ACC112 (cell line): ENCODE measurements at regions not wholly inside any gene's neighbourhood (a gene's known extent, or its start where the extent isn't known, plus 50 kb on each side); places are given as distances from the start of the nearest gene placed in this dataset.

Experiments used
- H2AFZ ChIP-seq: fragments of 200-600 bp; sonication (generic); one replicate; pipeline ENCODE4 v1.6.0; 2017; ENCODE audit warnings: antibody characterized with exemption, low read length; ENCODE audit not compliant: unreplicated experiment
- H3K27ac ChIP-seq: fragments of 200-600 bp; sonication (generic); 2 replicates; pipeline ENCODE4 v1.5.1; 2014; ENCODE audit warnings: low read depth, mild to moderate bottlenecking, antibody characterized with exemption, low read length, moderate library complexity
- H3K27me3 ChIP-seq: fragments of 200-600 bp; sonication (generic); 2 replicates; pipeline ENCODE4 v1.6.1; 2014; ENCODE audit warnings: mild to moderate bottlenecking, antibody characterized with exemption, low read length, moderate library complexity, mixed read lengths; ENCODE audit not compliant: insufficient read depth
- H3K36me3 ChIP-seq: fragments of 200-600 bp; sonication (generic); 2 replicates; pipeline ENCODE4 v1.6.1; 2016; ENCODE audit warnings: mild to moderate bottlenecking, antibody characterized with exemption, low read length, moderate library complexity, mixed read lengths; ENCODE audit not compliant: insufficient read depth
- H3K4me1 ChIP-seq: fragments of 200-600 bp; sonication (generic); one replicate; pipeline ENCODE4 v1.6.1; 2016; ENCODE audit warnings: low read length, mixed read lengths; ENCODE audit not compliant: insufficient read depth, unreplicated experiment, control insufficient read depth
- H3K4me3 ChIP-seq: fragments of 200-600 bp; sonication (generic); 2 replicates; pipeline ENCODE4 v1.5.1; 2014; ENCODE audit warnings: mild to moderate bottlenecking, low read depth, low read length
- H3K79me2 ChIP-seq: fragments of 200-600 bp; sonication (generic); one replicate; pipeline ENCODE4 v1.6.0; 2016; ENCODE audit warnings: low read length; ENCODE audit not compliant: control insufficient read depth, unreplicated experiment, insufficient read depth

- Histone ChIP-seq H3K4me3 (no peak overlapping the region), H3K36me3 (no peaks in the 10 kb centered on the region), H3K79me2 (no peaks in the 10 kb centered on the region), H3K27ac (no peak overlapping the region), H2AFZ (no peak overlapping the region), H3K4me1 (peaks cover 12% of the 10 kb centered on the region), H3K27me3 (no peaks in the 10 kb centered on the region)
These were observed 488.5 kb upstream of the ANKRD30A start for GRCh38 chr10:36636879-36637278.

GRCh38 chr10:36636285-36636839 lies 489.0 kb upstream of the ANKRD30A start:
- Histone ChIP-seq H3K36me3 (no peaks in the 10 kb centered on the region), H3K4me3 (no peak overlapping the region)

GRCh38 chr10:36634916-36635315 lies 490.5 kb upstream of the ANKRD30A start:
- Histone ChIP-seq H3K79me2 (no peaks in the 10 kb centered on the region), H3K4me1 (peaks cover 12% of the 10 kb centered on the region), H2AFZ (peak overlapping the region; percentile 53), H3K4me3 (peak overlapping the region; percentile 7; the same call in 1 of the 2 replicates), H3K36me3 (no peaks in the 10 kb centered on the region), H3K27ac (no peak overlapping the region), H3K27me3 (no peaks in the 10 kb centered on the region)

More at GRCh38 chr10:36636285-36636839, 489.0 kb upstream of the ANKRD30A start:
- Histone ChIP-seq H3K27ac (no peak overlapping the region), H3K4me1 (peaks cover 12% of the 10 kb centered on the region), H2AFZ (no peak overlapping the region), H3K79me2 (no peaks in the 10 kb centered on the region), H3K27me3 (no peaks in the 10 kb centered on the region)

GRCh38 chr10:36630267-36630666 lies 495.1 kb upstream of the ANKRD30A start:
- Histone ChIP-seq H2AFZ (no peak overlapping the region), H3K36me3 (no peaks in the 10 kb centered on the region), H3K4me1 (peaks cover 10% of the 10 kb centered on the region), H3K4me3 (no peak overlapping the region), H3K27ac (no peak overlapping the region), H3K79me2 (no peaks in the 10 kb centered on the region), H3K27me3 (no peaks in the 10 kb centered on the region)

GRCh38 chr10:36629476-36629875 lies 495.9 kb upstream of the ANKRD30A start:
- Histone ChIP-seq H3K36me3 (no peaks in the 10 kb centered on the region), H3K27me3 (no peaks in the 10 kb centered on the region), H3K4me3 (no peak overlapping the region), H3K27ac (no peak overlapping the region), H2AFZ (no peak overlapping the region), H3K79me2 (no peaks in the 10 kb centered on the region), H3K4me1 (peaks cover 2% of the 10 kb centered on the region)

- H3K27ac ChIP-seq: no peak overlapping the region
- H3K27me3 ChIP-seq: no peaks in the 10 kb centered on the region
- no peak overlapping the region for H2AFZ ChIP-seq
- no peak overlapping the region for H3K4me3 ChIP-seq
- no peaks in the 10 kb centered on the region for H3K36me3 ChIP-seq
- no peaks in the 10 kb centered on the region for H3K79me2 ChIP-seq
- peaks cover 5% of the 10 kb centered on the region for H3K4me1 ChIP-seq
These were observed 500.8 kb upstream of the ANKRD30A start for GRCh38 chr10:36624551-36625100.

GRCh38 chr10:36621346-36621745 lies 504.1 kb upstream of the ANKRD30A start:
- Histone ChIP-seq H3K27ac (no peak overlapping the region), H2AFZ (no peak overlapping the region), H3K4me3 (peak overlapping the region; percentile 14; the same call in 1 of the 2 replicates), H3K4me1 (peaks cover 5% of the 10 kb centered on the region), H3K36me3 (no peaks in the 10 kb centered on the region), H3K79me2 (no peaks in the 10 kb centered on the region), H3K27me3 (no peaks in the 10 kb centered on the region)

- H3K4me1 ChIP-seq: peaks cover 16% of the 10 kb centered on the region
- H3K36me3 ChIP-seq: no peaks in the 10 kb centered on the region
- no peak overlapping the region for H3K4me3 ChIP-seq
- H3K79me2 ChIP-seq: no peaks in the 10 kb centered on the region
- H3K27ac ChIP-seq: no peak overlapping the region
- H3K27me3 ChIP-seq: no peaks in the 10 kb centered on the region
- no peak overlapping the region for H2AFZ ChIP-seq
These were observed 513.0 kb upstream of the ANKRD30A start for GRCh38 chr10:36612436-36612835.

GRCh38 chr10:36608866-36609265 lies 516.5 kb upstream of the ANKRD30A start:
- H3K27me3 ChIP-seq: no peaks in the 10 kb centered on the region
- H3K4me3 ChIP-seq: peak overlapping the region; percentile 29; the same call in 1 of the 2 replicates
- H3K4me1 ChIP-seq: peaks cover 28% of the 10 kb centered on the region
- H3K27ac ChIP-seq: peak overlapping the region; percentile 65
- no peak overlapping the region for H2AFZ ChIP-seq
- H3K36me3 ChIP-seq: no peaks in the 10 kb centered on the region
- no peaks in the 10 kb centered on the region for H3K79me2 ChIP-seq

- H3K79me2 ChIP-seq: no peaks in the 10 kb centered on the region
- peak overlapping the region; percentile 29; the same call in 1 of the 2 replicates for H3K4me3 ChIP-seq
- no peaks in the 10 kb centered on the region for H3K36me3 ChIP-seq
- no peaks in the 10 kb centered on the region for H3K27me3 ChIP-seq
- peaks cover 28% of the 10 kb centered on the region for H3K4me1 ChIP-seq
- peak overlapping the region; percentile 65 for H3K27ac ChIP-seq
- peak overlapping the region; percentile 32 for H2AFZ ChIP-seq
These were observed 517.1 kb upstream of the ANKRD30A start for GRCh38 chr10:36608251-36608650.

- no peaks in the 10 kb centered on the region for H3K36me3 ChIP-seq
- H2AFZ ChIP-seq: peak overlapping the region; percentile 1
These were observed 519.1 kb upstream of the ANKRD30A start for GRCh38 chr10:36606234-36606839.

More at GRCh38 chr10:36606234-36606839, 519.1 kb upstream of the ANKRD30A start:
- Histone ChIP-seq H3K4me3 (peak overlapping the region; percentile 36), H3K4me1 (peaks cover 39% of the 10 kb centered on the region), H3K79me2 (no peaks in the 10 kb centered on the region), H3K27me3 (no peaks in the 10 kb centered on the region), H3K27ac (no peak overlapping the region)
